GM18502 (cell line): ENCODE measurements at regions not wholly inside any gene's neighbourhood (a gene's known extent, or its start where the extent isn't known, plus 50 kb on each side); places are given as distances from the start of the nearest gene placed in this dataset.
A peak's percentile ranks its signal among the peaks of the same experiment; 100 is the strongest.
"Not testable (repeated sequence)": the region's sequence is repeated elsewhere in the genome, so short reads cannot be mapped to it uniquely, and the experiment has no call there.

Experiments
- ATAC-seq: cut with Tn5 transposase; IDR thresholded peaks from one replicate; pipeline ENCODE4 v1.9.1; 2021; ENCODE audit warnings: mild to moderate bottlenecking; ENCODE audit not compliant: unreplicated experiment, poor library complexity

GRCh38 chr3:177336873-177337450, 139.7 kb upstream of the TBL1XR1 start:
- ATAC-seq = no peak

GRCh38 chr3:177337541-177338331, 140.5 kb upstream of the TBL1XR1 start:
- peak; percentile 80 for ATAC-seq

DNA sequence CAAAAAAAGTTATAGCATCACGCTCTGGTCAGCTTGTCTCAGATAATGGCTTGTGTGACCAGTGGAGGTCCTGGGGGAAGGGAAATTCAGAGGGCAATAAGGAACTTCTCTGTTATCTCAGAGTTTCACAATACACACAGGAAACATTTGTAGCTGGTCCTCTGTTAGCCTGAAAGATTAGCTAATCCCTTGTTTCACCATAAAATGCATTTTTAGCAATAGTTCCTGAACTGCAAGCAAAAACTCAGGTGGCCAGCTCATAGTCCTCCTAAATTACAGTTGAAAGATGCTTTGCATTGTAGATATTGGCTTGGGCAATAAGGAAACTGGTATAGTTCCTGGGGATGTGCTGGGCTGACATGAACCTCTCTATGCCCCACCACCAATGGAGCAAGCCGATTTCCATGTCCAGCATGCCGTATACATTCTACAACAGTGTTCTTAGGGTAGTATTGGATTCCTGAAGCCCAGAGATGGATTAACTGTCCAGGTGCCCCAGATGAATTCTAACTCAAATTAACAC, 141.5 kb upstream of the TBL1XR1 start:
- peak; percentile 53 for ATAC-seq

DNA sequence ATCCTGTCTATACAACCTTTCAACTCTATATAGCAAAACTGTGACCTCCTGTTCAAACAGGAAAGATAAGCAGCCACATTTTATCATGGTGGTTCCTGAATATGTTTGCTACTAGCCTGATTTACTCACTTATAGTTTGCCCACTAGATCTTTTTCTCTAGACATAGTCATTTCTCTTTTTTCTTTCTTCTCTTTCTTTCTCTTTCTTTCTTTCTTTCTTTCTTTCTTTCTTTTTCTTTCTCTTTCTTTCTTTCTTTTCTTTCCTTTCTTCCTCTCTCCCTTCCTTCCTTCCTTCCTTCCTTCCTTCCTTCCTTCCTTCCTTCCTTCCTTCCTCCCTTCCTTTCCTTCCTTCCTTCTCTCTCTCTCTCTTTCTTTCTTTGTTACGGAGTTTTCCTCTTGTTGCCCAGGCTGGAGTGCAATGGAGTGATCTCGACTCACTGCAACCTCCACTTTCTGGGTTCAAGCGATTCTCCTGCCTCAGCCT, 142.0 kb upstream of the TBL1XR1 start:
- ATAC-seq = peak; percentile 9

- ATAC-seq = no peak
Observed at GRCh38 chr3:177340243-177340830, 143.1 kb upstream of the TBL1XR1 start.

GRCh38 chr3:177341736-177342419, 144.6 kb upstream of the TBL1XR1 start:
- no peak for ATAC-seq

DNA sequence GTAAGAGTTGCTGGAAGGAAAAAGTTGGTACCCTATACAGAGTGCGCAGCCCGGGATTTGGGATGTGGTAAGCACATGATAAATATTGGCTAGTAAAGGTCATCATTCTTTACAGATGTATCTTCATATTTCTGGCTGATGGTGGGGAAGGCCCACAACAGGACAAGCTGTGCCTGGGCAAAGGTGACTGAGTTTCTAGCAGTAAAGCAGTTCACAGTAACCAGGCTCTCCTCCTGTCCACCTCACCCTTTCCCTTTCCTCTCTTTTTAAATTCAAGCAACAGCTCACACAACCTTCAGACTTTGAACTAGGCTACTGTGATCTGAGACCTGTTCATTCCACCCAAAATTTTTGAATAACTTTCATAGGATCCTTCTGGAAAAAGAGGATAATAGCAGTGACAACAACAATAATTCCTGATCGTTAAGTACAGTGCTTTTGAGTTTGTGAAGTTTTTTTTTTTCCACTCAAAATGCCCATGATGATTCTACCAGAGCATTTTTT, 145.9 kb upstream of the TBL1XR1 start:
- ATAC-seq = no peak

DNA sequence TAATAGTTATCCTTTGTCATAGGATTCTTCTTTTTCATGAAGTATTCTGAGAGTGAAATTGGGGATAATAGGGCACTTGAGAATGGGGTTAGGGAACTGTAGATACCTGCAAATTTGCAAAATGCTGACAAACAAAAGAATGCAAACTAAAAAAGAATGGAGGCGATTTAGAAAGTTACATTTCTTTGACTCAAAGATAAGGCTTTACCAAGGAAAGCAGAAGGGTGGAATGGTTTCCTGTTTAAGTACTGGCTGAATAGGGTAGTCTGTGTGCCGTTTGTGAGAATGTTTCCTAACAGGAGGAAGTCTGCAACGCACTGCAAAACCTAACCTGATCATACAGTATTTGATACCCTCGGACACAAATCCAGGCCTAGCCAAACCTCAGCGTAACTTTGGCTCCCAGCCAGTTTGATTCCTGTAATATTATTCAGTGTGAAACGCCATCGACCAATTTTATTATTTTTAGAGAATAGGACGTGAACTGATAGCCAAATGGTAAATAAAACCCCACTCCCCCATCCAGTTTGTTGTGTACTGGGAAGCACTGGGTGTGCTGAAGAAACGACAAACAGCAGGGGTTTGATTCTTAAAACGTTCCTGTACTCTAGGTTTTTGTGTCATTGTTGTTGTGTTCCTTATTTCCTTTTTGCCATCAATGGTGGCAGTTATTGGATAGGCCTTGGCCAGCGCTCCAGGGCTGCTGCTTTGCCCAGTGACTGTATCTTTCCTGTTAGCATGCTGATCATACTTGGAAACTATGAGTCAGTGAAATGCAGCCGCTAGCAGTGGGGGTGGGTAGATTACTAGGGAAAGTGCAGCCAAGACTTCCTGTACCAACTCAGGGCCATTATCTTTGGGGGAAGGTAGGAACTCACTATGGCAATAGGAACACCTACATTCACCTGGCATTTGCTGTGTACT, 148.0 kb upstream of the TBL1XR1 start:
- peak; percentile 83 for ATAC-seq

GRCh38 chr3:177345973-177346503, 148.8 kb upstream of the TBL1XR1 start:
- ATAC-seq = peak; percentile 11

DNA sequence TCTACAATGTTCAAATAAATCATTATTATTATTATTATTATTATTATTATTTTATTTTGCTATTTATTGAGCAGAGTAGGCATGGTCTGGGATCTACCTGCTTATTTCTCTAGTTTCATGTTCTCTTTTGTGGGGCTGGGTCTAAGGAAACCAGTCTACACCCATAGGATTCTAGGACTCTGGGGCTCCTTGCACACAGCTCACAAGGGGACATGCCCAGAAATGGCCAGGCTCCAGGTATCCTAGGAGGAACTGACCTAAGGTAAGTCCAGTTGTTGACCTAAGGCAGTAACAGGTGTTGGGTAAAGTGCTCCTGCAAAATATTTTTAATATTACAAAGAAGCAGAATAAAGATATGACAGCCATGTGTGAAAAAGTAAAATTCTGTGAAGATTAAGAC, 149.6 kb upstream of the TBL1XR1 start:
- no peak for ATAC-seq

DNA sequence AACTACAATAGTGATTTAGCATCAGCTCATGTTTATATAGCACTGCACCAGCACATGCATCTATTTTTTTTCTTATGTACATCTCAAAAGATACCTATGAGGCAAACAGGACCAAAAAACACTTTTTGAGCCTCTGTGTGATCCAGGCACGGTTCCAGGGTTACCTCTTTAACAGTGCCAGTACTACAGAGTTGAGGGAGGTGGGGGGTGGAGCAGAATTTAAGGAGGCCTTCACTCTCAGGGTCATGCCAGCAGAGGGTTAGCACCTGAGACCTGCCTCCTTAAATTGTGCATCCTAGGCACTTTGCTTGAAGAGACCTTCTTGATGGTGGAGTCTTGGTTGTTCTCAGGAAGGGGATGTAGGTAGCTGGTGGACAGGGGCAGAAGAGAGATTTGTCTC, 150.3 kb upstream of the TBL1XR1 start:
- ATAC-seq = no peak

DNA sequence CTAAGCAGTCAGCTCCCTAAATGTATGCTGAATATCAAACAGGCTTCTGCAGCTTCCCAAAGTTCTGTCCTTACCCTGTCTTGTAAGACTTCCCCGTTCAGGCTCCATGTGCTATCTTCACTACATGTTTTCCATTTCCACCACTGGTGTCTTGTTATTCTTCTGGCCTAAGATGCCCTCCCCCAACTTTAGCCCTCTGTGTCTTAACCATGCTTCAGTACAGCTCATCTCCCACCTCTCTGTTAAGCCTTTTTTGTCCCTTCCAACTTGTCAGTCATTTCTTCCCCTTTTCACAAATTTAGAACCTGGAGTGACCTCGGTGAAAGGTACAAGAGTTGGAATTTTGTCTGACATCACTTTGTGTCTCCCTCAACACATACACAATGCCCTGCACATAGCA, 151.7 kb upstream of the TBL1XR1 start:
- no peak for ATAC-seq

- ATAC-seq = no peak
Observed at GRCh38 chr3:177349384-177349783, 152.1 kb upstream of the TBL1XR1 start.

GRCh38 chr3:177350121-177350520, 152.8 kb upstream of the TBL1XR1 start:
- no peak for ATAC-seq

DNA sequence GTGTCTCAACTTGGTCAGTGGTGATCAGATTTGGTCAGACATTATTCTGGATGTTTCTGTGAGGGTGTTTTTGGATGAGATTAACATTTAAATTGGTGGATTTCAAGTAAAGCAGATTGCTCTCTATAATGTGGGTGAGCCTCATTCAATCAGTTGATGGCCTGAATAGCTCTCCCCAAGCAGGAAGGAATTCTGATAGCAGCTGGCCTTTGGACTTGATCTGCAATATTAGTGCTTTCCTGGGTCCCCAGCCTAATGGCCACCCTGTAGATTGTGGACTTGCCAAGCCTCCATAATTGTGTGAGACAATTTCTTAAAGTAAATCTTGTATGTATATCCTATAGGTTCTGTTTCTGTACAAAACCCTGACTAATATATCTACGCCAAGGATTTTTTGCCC, 153.9 kb upstream of the TBL1XR1 start:
- no peak for ATAC-seq

DNA sequence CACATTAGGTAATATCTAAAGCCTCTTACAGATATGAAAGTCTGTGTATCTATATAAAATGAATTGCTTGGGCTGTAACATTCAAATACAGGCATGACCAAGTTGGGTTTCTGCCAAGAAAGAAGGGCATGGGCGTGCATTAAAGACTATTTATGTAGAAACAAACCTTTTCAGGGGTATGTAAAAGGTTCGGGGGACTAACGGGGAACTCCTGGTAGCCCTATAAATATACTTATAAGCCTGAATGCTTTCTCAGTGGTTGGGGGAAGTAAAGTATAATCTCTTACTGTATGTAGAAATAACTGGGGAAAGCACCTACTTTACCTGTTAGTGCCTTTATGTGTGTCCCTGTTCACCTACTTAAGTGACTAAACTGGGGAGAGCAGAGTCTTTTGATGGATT, 154.5 kb upstream of the TBL1XR1 start:
- ATAC-seq = peak; percentile 98

GRCh38 chr3:177352424-177352823, 155.1 kb upstream of the TBL1XR1 start:
- no peak for ATAC-seq

DNA sequence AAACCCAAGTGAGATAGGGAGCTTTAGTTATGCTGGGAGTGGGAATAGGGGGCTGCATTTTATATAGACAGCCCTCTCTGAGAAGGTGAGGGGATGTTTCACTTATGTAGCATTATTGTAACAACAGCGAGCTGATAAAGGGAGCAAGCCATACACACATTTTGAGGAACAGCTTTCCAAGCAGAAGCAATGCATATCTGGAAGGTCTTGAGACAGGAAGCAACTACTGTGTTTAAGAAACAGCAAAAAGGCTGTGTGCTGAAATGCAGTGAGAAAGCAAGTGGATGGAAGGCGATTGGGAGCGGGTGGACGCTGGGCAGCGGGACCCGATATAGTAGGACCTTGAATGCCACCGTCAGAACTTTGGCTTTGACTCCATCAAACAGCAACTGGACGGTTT, 155.9 kb upstream of the TBL1XR1 start:
- no peak for ATAC-seq

DNA sequence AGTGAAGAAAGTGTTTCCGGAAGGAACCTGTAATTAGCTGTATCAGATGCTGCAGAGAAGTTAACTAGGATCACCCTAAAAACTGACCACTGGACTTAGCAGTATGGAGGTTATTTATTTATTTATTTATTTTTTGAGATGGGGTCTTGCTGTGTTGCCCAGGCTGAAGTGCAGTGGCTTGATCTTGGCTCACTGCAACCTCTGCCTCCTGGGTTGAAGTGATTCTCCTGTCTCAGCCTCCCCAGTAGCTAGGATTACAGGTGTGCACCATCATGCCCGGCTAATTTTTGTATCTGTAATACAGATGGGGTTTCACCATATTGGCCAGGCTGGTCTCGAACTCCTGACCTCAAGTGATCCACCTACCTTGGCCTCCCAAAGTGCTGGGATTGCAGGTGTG, 156.6 kb upstream of the TBL1XR1 start:
- not testable (repeated sequence) for ATAC-seq
